Ectodermal cell (in vitro differentiated cells): ENCODE measurements at regions not wholly inside any gene's neighbourhood (a gene's known extent, or its start where the extent isn't known, plus 50 kb on each side); places are given as distances from the start of the nearest gene placed in this dataset.

Experiments
- H3K27ac ChIP-seq: 2 replicates; pipeline ENCODE4 v1.7.0; 2013; ENCODE audit warnings: mild to moderate bottlenecking, low read depth, low read length; ENCODE audit not compliant: insufficient read depth, poor library complexity, severe bottlenecking
- H3K27me3 ChIP-seq: 2 replicates; pipeline ENCODE4 v1.7.0; 2013; ENCODE audit warnings: mild to moderate bottlenecking, low read length; ENCODE audit not compliant: insufficient read depth, control insufficient read depth, poor library complexity, severe bottlenecking
- H3K36me3 ChIP-seq: one replicate; pipeline ENCODE4 v1.7.0; 2013; ENCODE audit warnings: low read length; ENCODE audit not compliant: control insufficient read depth, insufficient read depth
- H3K4me1 ChIP-seq: one replicate; pipeline ENCODE4 v1.7.0; 2013; ENCODE audit warnings: low read length; ENCODE audit not compliant: control insufficient read depth, insufficient read depth
- H3K4me3 ChIP-seq: 2 replicates; pipeline ENCODE4 v1.7.0; 2013; ENCODE audit warnings: low read depth, low read length, control low read depth; ENCODE audit not compliant: insufficient read depth
- H3K9me3 ChIP-seq: 2 replicates; pipeline ENCODE4 v1.7.0; 2013; ENCODE audit warnings: mild to moderate bottlenecking, low read length, moderate library complexity; ENCODE audit not compliant: control insufficient read depth
- WGBS, 2 experiments: methylation state at CpG; one replicate each; pipeline ENCODE4 v1.1.7; 2013; ENCODE audit warnings: missing lambda C conversion rate in 2 of 2; 5-methylcytosine and 5-hydroxymethylcytosine counted together

- Histone ChIP-seq H3K4me1 (no peaks in the 10 kb centered on the region), H3K4me3 (no peak overlapping the region), H3K36me3 (no peaks in the 10 kb centered on the region), H3K27ac (no peak overlapping the region), H3K27me3 (no peaks in the 10 kb centered on the region), H3K9me3 (no peaks in the 10 kb centered on the region)
- WGBS, 2 experiments, result 88 to 100% methylated on average over 1 of the region's 1 CpG
Measured at GRCh38 chr2:198343471-198343870, 539.1 kb downstream of the PLCL1 start.

GRCh38 chr2:198340846-198341245 is 536.5 kb downstream of the PLCL1 start:
- Histone ChIP-seq H3K9me3 (no peaks in the 10 kb centered on the region), H3K36me3 (no peaks in the 10 kb centered on the region), H3K27ac (no peak overlapping the region), H3K4me1 (no peaks in the 10 kb centered on the region), H3K4me3 (no peak overlapping the region), H3K27me3 (no peaks in the 10 kb centered on the region)
- 83 to 88% methylated on average over 2 of the region's 2 CpGs for WGBS, 2 experiments

- no peaks in the 10 kb centered on the region for H3K9me3 ChIP-seq
- H3K27ac ChIP-seq, result no peak overlapping the region
- H3K4me1 ChIP-seq, result no peaks in the 10 kb centered on the region
- no peaks in the 10 kb centered on the region for H3K36me3 ChIP-seq
- no peaks in the 10 kb centered on the region for H3K27me3 ChIP-seq
- 90 to 91% methylated on average over 5 of the region's 5 CpGs for WGBS, 2 experiments
- H3K4me3 ChIP-seq, result no peak overlapping the region
Measured at GRCh38 chr2:198339116-198339515, 534.7 kb downstream of the PLCL1 start.

- WGBS, 2 experiments, result 40 to 48% methylated on average over 2 to 3 of the region's 3 CpGs
Measured at GRCh38 chr2:198337368-198337767, 533.0 kb downstream of the PLCL1 start.

GRCh38 chr2:198328454-198328853 is 524.1 kb downstream of the PLCL1 start:
- Histone ChIP-seq H3K9me3 (no peaks in the 10 kb centered on the region), H3K4me1 (no peaks in the 10 kb centered on the region), H3K36me3 (no peaks in the 10 kb centered on the region), H3K27ac (no peak overlapping the region), H3K27me3 (no peaks in the 10 kb centered on the region), H3K4me3 (no peak overlapping the region)
- WGBS, 2 experiments, result no CpG with 5 or more reads among the region's 2 CpGs

More at GRCh38 chr2:198337368-198337767, 533.0 kb downstream of the PLCL1 start:
- Histone ChIP-seq H3K9me3 (no peaks in the 10 kb centered on the region), H3K4me3 (no peak overlapping the region), H3K27ac (no peak overlapping the region), H3K36me3 (no peaks in the 10 kb centered on the region), H3K4me1 (no peaks in the 10 kb centered on the region), H3K27me3 (no peaks in the 10 kb centered on the region)

GRCh38 chr2:198327526-198327925 is 523.1 kb downstream of the PLCL1 start:
- H3K4me3 ChIP-seq, result no peak overlapping the region
- no peaks in the 10 kb centered on the region for H3K27me3 ChIP-seq
- no peaks in the 10 kb centered on the region for H3K36me3 ChIP-seq
- WGBS, 2 experiments, result 92 to 94% methylated on average over 4 of the region's 4 CpGs
- H3K4me1 ChIP-seq, result no peaks in the 10 kb centered on the region
- no peaks in the 10 kb centered on the region for H3K9me3 ChIP-seq
- H3K27ac ChIP-seq, result no peak overlapping the region

- H3K36me3 ChIP-seq, result no peaks in the 10 kb centered on the region
- no peak overlapping the region for H3K4me3 ChIP-seq
- no peaks in the 10 kb centered on the region for H3K9me3 ChIP-seq
- no peaks in the 10 kb centered on the region for H3K4me1 ChIP-seq
- 85% methylated on average over 1 of the region's 1 CpG; no CpG with 5 or more reads in 1 of the 2 experiments for WGBS, 2 experiments
- no peaks in the 10 kb centered on the region for H3K27me3 ChIP-seq
- H3K27ac ChIP-seq, result no peak overlapping the region
Measured at GRCh38 chr2:198326431-198326830, 522.0 kb downstream of the PLCL1 start.

- Histone ChIP-seq H3K4me3 (no peak overlapping the region), H3K4me1 (no peaks in the 10 kb centered on the region), H3K36me3 (no peaks in the 10 kb centered on the region), H3K27ac (no peak overlapping the region), H3K9me3 (no peaks in the 10 kb centered on the region), H3K27me3 (no peaks in the 10 kb centered on the region)
- WGBS, 2 experiments, result 93 to 97% methylated on average over 2 of the region's 2 CpGs
Measured at GRCh38 chr2:198325359-198325758, 521.0 kb downstream of the PLCL1 start.

GRCh38 chr2:198324071-198324470 is 519.7 kb downstream of the PLCL1 start:
- H3K4me1 ChIP-seq, result no peaks in the 10 kb centered on the region
- 93 to 98% methylated on average over 4 of the region's 4 CpGs for WGBS, 2 experiments

GRCh38 chr2:198322275-198322674 is 517.9 kb downstream of the PLCL1 start:
- H3K36me3 ChIP-seq, result no peaks in the 10 kb centered on the region
- no peaks in the 10 kb centered on the region for H3K4me1 ChIP-seq
- WGBS, 2 experiments, result 79 to 88% methylated on average over 5 to 8 of the region's 8 CpGs
- H3K27ac ChIP-seq, result no peak overlapping the region
- H3K27me3 ChIP-seq, result no peaks in the 10 kb centered on the region
- H3K4me3 ChIP-seq, result no peak overlapping the region
- no peaks in the 10 kb centered on the region for H3K9me3 ChIP-seq

More at GRCh38 chr2:198324071-198324470, 519.7 kb downstream of the PLCL1 start:
- Histone ChIP-seq H3K9me3 (no peaks in the 10 kb centered on the region), H3K27ac (no peak overlapping the region), H3K36me3 (no peaks in the 10 kb centered on the region), H3K27me3 (no peaks in the 10 kb centered on the region), H3K4me3 (no peak overlapping the region)

- no peaks in the 10 kb centered on the region for H3K36me3 ChIP-seq
- WGBS, 2 experiments, result 95 to 99% methylated on average over 4 of the region's 4 CpGs
- no peaks in the 10 kb centered on the region for H3K4me1 ChIP-seq
- H3K27ac ChIP-seq, result no peak overlapping the region
- no peaks in the 10 kb centered on the region for H3K9me3 ChIP-seq
- no peak overlapping the region for H3K4me3 ChIP-seq
- H3K27me3 ChIP-seq, result no peaks in the 10 kb centered on the region
Measured at GRCh38 chr2:198321522-198322088, 517.2 kb downstream of the PLCL1 start.
